NB4 (cell line): ENCODE measurements at regions not wholly inside any gene's neighbourhood (a gene's known extent, or its start where the extent isn't known, plus 50 kb on each side); places are given as distances from the start of the nearest gene placed in this dataset.

Experiments
- CTCF ChIP-seq: IDR thresholded peaks from one replicate; pipeline ENCODE4 v1.5.1; 2012; ENCODE audit warnings: low read depth, low read length
- MYC ChIP-seq: IDR thresholded peaks from 2 replicates; pipeline ENCODE4 v1.6.1; 2011; ENCODE audit warnings: low read depth, low read length
- POLR2A ChIP-seq: IDR thresholded peaks from 2 replicates; pipeline ENCODE4 v1.6.1; 2011; ENCODE audit warnings: mild to moderate bottlenecking; ENCODE audit not compliant: insufficient read length; ENCODE audit errors: extremely low read depth
- TF ChIP-seq, protein P1 (sequence below): IDR thresholded peaks from 2 replicates; pipeline ENCODE4 v1.6.1; 2011; ENCODE audit warnings: low read depth, low read length

GRCh38 chr5:3364433-3364832 is 231.2 kb upstream of the IRX1 start:
- TF ChIP-seq, protein P1, sequence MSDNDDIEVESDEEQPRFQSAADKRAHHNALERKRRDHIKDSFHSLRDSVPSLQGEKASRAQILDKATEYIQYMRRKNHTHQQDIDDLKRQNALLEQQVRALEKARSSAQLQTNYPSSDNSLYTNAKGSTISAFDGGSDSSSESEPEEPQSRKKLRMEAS, result no peak
- TF ChIP-seq CTCF (no peak), POLR2A (no peak), MYC (no peak)
